Fibroblast of skin of left quadriceps (primary cell): ENCODE measurements at regions not wholly inside any gene's neighbourhood (a gene's known extent, or its start where the extent isn't known, plus 50 kb on each side); places are given as distances from the start of the nearest gene placed in this dataset.

Source experiments
- DNase-seq, 2 experiments: peaks; one replicate each; pipeline ENCODE4 v3.0.0-alpha.2; 2013; ENCODE audit warnings: low read depth in 2 of 2

- DNase-seq, result no peak
These were observed 72.6 kb upstream of the DMAC1 start for GRCh38 chr9:7871977-7872730.

- DNase-seq, result no peak
These were observed 69.8 kb upstream of the DMAC1 start for GRCh38 chr9:7869340-7869739.

- no peak for DNase-seq
These were observed 62.6 kb upstream of the DMAC1 start for GRCh38 chr9:7862170-7862569.

GRCh38 chr9:7861086-7861485 lies 61.5 kb upstream of the DMAC1 start:
- no peak for DNase-seq

- no peak for DNase-seq
These were observed 60.7 kb upstream of the DMAC1 start for GRCh38 chr9:7860335-7860709.

- no peak for DNase-seq
These were observed 60.2 kb upstream of the DMAC1 start for GRCh38 chr9:7859701-7860334.

- no peak for DNase-seq
These were observed 58.6 kb upstream of the DMAC1 start for GRCh38 chr9:7858166-7858565.

- DNase-seq, result no peak
These were observed 55.2 kb upstream of the DMAC1 start for GRCh38 chr9:7854763-7855162.
